ENCODE measurements at regions not wholly inside any gene's neighbourhood (a gene's known extent, or its start where the extent isn't known, plus 50 kb on each side); places are given as distances from the start of the nearest gene placed in this dataset.

GRCh38 chr6:102485480-102485879 lies 1092.0 kb downstream of the GRIK2 start:
- no peak for TF ChIP-seq CTCF (IDR thresholded peaks at IDR 0.05)
- no peak for TF ChIP-seq ZFX (IDR thresholded peaks at IDR 0.05; ENCODE audit: borderline replicate concordance)

Measured in 22Rv1 (cell line).